Fibroblast of the conjunctiva (primary cell): ENCODE measurements at regions not wholly inside any gene's neighbourhood (a gene's known extent, or its start where the extent isn't known, plus 50 kb on each side); places are given as distances from the start of the nearest gene placed in this dataset.
"Not testable (repeated sequence)": the region's sequence is repeated elsewhere in the genome, so short reads cannot be mapped to it uniquely, and the experiment has no call there.

Source experiments
- DNase-seq: peaks from one replicate; pipeline ENCODE4 v3.0.0-alpha.2; 2010; ENCODE audit warnings: low read depth

- no peak for DNase-seq
These were observed 225.8 kb upstream of the GIMD1 start for GRCh38 chr4:106594291-106594952.

- DNase-seq: no peak
These were observed 220.3 kb upstream of the GIMD1 start for GRCh38 chr4:106588891-106589290.

GRCh38 chr4:106587558-106587957 lies 219.0 kb upstream of the GIMD1 start:
- peak; percentile 12 for DNase-seq

GRCh38 chr4:106585915-106586349 lies 217.4 kb upstream of the GIMD1 start:
- DNase-seq: no peak

- no peak for DNase-seq
These were observed 215.9 kb upstream of the GIMD1 start for GRCh38 chr4:106584337-106584989.

GRCh38 chr4:106583567-106583966 lies 215.0 kb upstream of the GIMD1 start:
- peak; percentile 74 for DNase-seq

- DNase-seq: no peak
These were observed 214.5 kb upstream of the GIMD1 start for GRCh38 chr4:106583108-106583507.

- no peak for DNase-seq
These were observed 213.5 kb upstream of the GIMD1 start for GRCh38 chr4:106582103-106582502.

- no peak for DNase-seq
These were observed 210.7 kb upstream of the GIMD1 start for GRCh38 chr4:106579236-106579635.

- no peak for DNase-seq
These were observed 200.8 kb upstream of the GIMD1 start for GRCh38 chr4:106569146-106570031.

GRCh38 chr4:106565727-106566126 lies 197.1 kb upstream of the GIMD1 start:
- no peak for DNase-seq

GRCh38 chr4:106563637-106564036 lies 195.1 kb upstream of the GIMD1 start:
- not testable (repeated sequence) for DNase-seq

- DNase-seq: no peak
These were observed 183.1 kb upstream of the GIMD1 start for GRCh38 chr4:106551724-106552123.

GRCh38 chr4:106548446-106549044 lies 180.0 kb upstream of the GIMD1 start:
- DNase-seq: no peak

GRCh38 chr4:106546370-106546769 lies 177.8 kb upstream of the GIMD1 start:
- no peak for DNase-seq

- DNase-seq: not testable (repeated sequence)
These were observed 174.0 kb upstream of the GIMD1 start for GRCh38 chr4:106542609-106543008.

- peak; percentile 24 for DNase-seq
These were observed 172.7 kb upstream of the GIMD1 start for GRCh38 chr4:106541253-106541652.

- DNase-seq: no peak
These were observed 162.2 kb upstream of the GIMD1 start for GRCh38 chr4:106530821-106531220.

- no peak for DNase-seq
These were observed 161.4 kb upstream of the GIMD1 start for GRCh38 chr4:106530024-106530361.

- no peak for DNase-seq
These were observed 160.9 kb upstream of the GIMD1 start for GRCh38 chr4:106529348-106530023.

GRCh38 chr4:106527316-106527715 lies 158.7 kb upstream of the GIMD1 start:
- no peak for DNase-seq

GRCh38 chr4:106525425-106525824 lies 156.8 kb upstream of the GIMD1 start:
- not testable (repeated sequence) for DNase-seq
